ENCODE measurements at regions not wholly inside any gene's neighbourhood (a gene's known extent, or its start where the extent isn't known, plus 50 kb on each side); places are given as distances from the start of the nearest gene placed in this dataset.
"Not testable (repeated sequence)": the region's sequence is repeated elsewhere in the genome, so short reads cannot be mapped to it uniquely, and the experiment has no call there.

- Histone ChIP-seq H3K79me2 (ENCODE audit: insufficient read depth) (no peaks in the 10 kb centered on the region), H3F3A (ENCODE audit: insufficient read depth) (no peaks in the 10 kb centered on the region), H3K36me3 (ENCODE audit: low read depth) (no peaks in the 10 kb centered on the region), H3K9me2 (ENCODE audit: insufficient read depth) (no peaks in the 10 kb centered on the region), H4K20me1 (ENCODE audit: insufficient read depth) (no peaks in the 10 kb centered on the region), H3K9ac (no peak overlapping the region), H3K9me3 (ENCODE audit: low read depth) (no peaks in the 10 kb centered on the region), H3K4me1 (ENCODE audit: insufficient read depth) (no peaks in the 10 kb centered on the region), H3K27ac (no peak overlapping the region), H2AFZ (no peak overlapping the region), H3K4me3 (no peak overlapping the region), H3K4me2 (ENCODE audit: unreplicated experiment) (no peak overlapping the region), H3K27me3 (replicated peaks; ENCODE audit: insufficient read depth) (no peaks in the 10 kb centered on the region)
- in situ Hi-C loops (cut with MboI) = no loop called here
- no peak for DNase-seq
- 20 to 23% methylated on average over 2 of the region's 2 CpGs for WGBS, 2 experiments (ENCODE audit: low coverage in 1 of 2, low lambda C conversion rate in 2 of 2, missing lambda C conversion rate in 2 of 2)
- TF ChIP-seq EZH2phosphoT487 (IDR thresholded peaks at IDR 0.05; ENCODE audit: insufficient read depth, low read depth) = no peak
- no peak for TF ChIP-seq EZH2 (IDR thresholded peaks at IDR 0.05; ENCODE audit: insufficient read depth, poor library complexity, severe bottlenecking)
These were observed 604.4 kb upstream of the LRRN3 start for GRCh38 chr7:110486549-110486948.

GRCh38 chr7:110502888-110503465 is 588.0 kb upstream of the LRRN3 start:
- 0 to 5% methylated on average over 1 of the region's 1 CpG for WGBS, 2 experiments (ENCODE audit: low coverage in 1 of 2, low lambda C conversion rate in 2 of 2, missing lambda C conversion rate in 2 of 2)
- no peak overlapping the region for H3K9ac ChIP-seq
- in situ Hi-C loops (cut with MboI) = no loop called here

GRCh38 chr7:110507369-110507768 is 583.6 kb upstream of the LRRN3 start:
- H3K4me1 ChIP-seq (ENCODE audit: insufficient read depth) = no peaks in the 10 kb centered on the region
- in situ Hi-C loops (cut with MboI) = no loop called here
- no peak for TF ChIP-seq EZH2phosphoT487 (IDR thresholded peaks at IDR 0.05; ENCODE audit: insufficient read depth, low read depth)
- TF ChIP-seq EZH2 (IDR thresholded peaks at IDR 0.05; ENCODE audit: insufficient read depth, poor library complexity, severe bottlenecking) = no peak
- H2AFZ ChIP-seq = no peak overlapping the region
- no peaks in the 10 kb centered on the region for H3K9me3 ChIP-seq (ENCODE audit: low read depth)
- no peaks in the 10 kb centered on the region for H3F3A ChIP-seq (ENCODE audit: insufficient read depth)
- no peaks in the 10 kb centered on the region for H3K79me2 ChIP-seq (ENCODE audit: insufficient read depth)
- H3K9me2 ChIP-seq (ENCODE audit: insufficient read depth) = no peaks in the 10 kb centered on the region; the same call in 1 of the 2 replicates
- no peak overlapping the region for H3K9ac ChIP-seq
- DNase-seq = no peak
- WGBS, 2 experiments (ENCODE audit: low coverage in 1 of 2, low lambda C conversion rate in 2 of 2, missing lambda C conversion rate in 2 of 2) = 7 to 16% methylated on average over 1 of the region's 1 CpG
- H3K36me3 ChIP-seq (ENCODE audit: low read depth) = no peaks in the 10 kb centered on the region
- no peak overlapping the region for H3K27ac ChIP-seq
- no peaks in the 10 kb centered on the region for H3K27me3 ChIP-seq (replicated peaks; ENCODE audit: insufficient read depth)
- no peaks in the 10 kb centered on the region for H4K20me1 ChIP-seq (ENCODE audit: insufficient read depth)
- no peak overlapping the region for H3K4me3 ChIP-seq
- no peak overlapping the region for H3K4me2 ChIP-seq (ENCODE audit: unreplicated experiment)

More at GRCh38 chr7:110502888-110503465, 588.0 kb upstream of the LRRN3 start:
- Histone ChIP-seq H3K27ac (no peak overlapping the region), H3K9me3 (ENCODE audit: low read depth) (no peaks in the 10 kb centered on the region), H3K79me2 (ENCODE audit: insufficient read depth) (no peaks in the 10 kb centered on the region), H3K36me3 (ENCODE audit: low read depth) (no peaks in the 10 kb centered on the region), H3K4me1 (ENCODE audit: insufficient read depth) (no peaks in the 10 kb centered on the region), H3K27me3 (replicated peaks; ENCODE audit: insufficient read depth) (no peaks in the 10 kb centered on the region), H3K4me3 (no peak overlapping the region), H4K20me1 (ENCODE audit: insufficient read depth) (no peaks in the 10 kb centered on the region), H2AFZ (no peak overlapping the region), H3K4me2 (ENCODE audit: unreplicated experiment) (no peak overlapping the region), H3F3A (ENCODE audit: insufficient read depth) (no peaks in the 10 kb centered on the region), H3K9me2 (ENCODE audit: insufficient read depth) (no peaks in the 10 kb centered on the region)
- TF ChIP-seq EZH2 (IDR thresholded peaks at IDR 0.05; ENCODE audit: insufficient read depth, poor library complexity, severe bottlenecking) (no peak), EZH2phosphoT487 (IDR thresholded peaks at IDR 0.05; ENCODE audit: insufficient read depth, low read depth) (no peak)
- DNase-seq = peak; percentile 34

GRCh38 chr7:110507832-110508231 is 583.1 kb upstream of the LRRN3 start:
- Histone ChIP-seq H4K20me1 (ENCODE audit: insufficient read depth) (no peaks in the 10 kb centered on the region), H3K4me1 (ENCODE audit: insufficient read depth) (no peaks in the 10 kb centered on the region), H3K9ac (no peak overlapping the region), H3K79me2 (ENCODE audit: insufficient read depth) (no peaks in the 10 kb centered on the region), H3K27ac (no peak overlapping the region), H3K4me2 (ENCODE audit: unreplicated experiment) (no peak overlapping the region), H3K9me2 (ENCODE audit: insufficient read depth) (no peaks in the 10 kb centered on the region; the same call in 1 of the 2 replicates), H3F3A (ENCODE audit: insufficient read depth) (no peaks in the 10 kb centered on the region), H3K27me3 (replicated peaks; ENCODE audit: insufficient read depth) (no peaks in the 10 kb centered on the region), H3K9me3 (ENCODE audit: low read depth) (no peaks in the 10 kb centered on the region), H3K36me3 (ENCODE audit: low read depth) (no peaks in the 10 kb centered on the region), H2AFZ (no peak overlapping the region), H3K4me3 (no peak overlapping the region)
- in situ Hi-C loops (cut with MboI) = no loop called here
- no peak for DNase-seq
- TF ChIP-seq EZH2phosphoT487 (IDR thresholded peaks at IDR 0.05; ENCODE audit: insufficient read depth, low read depth) (no peak), EZH2 (IDR thresholded peaks at IDR 0.05; ENCODE audit: insufficient read depth, poor library complexity, severe bottlenecking) (no peak)

GRCh38 chr7:110514975-110515551 is 575.9 kb upstream of the LRRN3 start:
- H3K9me3 ChIP-seq (ENCODE audit: low read depth); H3K36me3 ChIP-seq (ENCODE audit: low read depth); H3K79me2 ChIP-seq (ENCODE audit: insufficient read depth); H4K20me1 ChIP-seq (ENCODE audit: insufficient read depth); H3K9me2 ChIP-seq (ENCODE audit: insufficient read depth); H3F3A ChIP-seq (ENCODE audit: insufficient read depth); DNase-seq; in situ Hi-C loops (cut with MboI); H3K4me3 ChIP-seq; H3K4me2 ChIP-seq (ENCODE audit: unreplicated experiment); H3K9ac ChIP-seq; H3K27me3 ChIP-seq (replicated peaks; ENCODE audit: insufficient read depth); H2AFZ ChIP-seq; H3K4me1 ChIP-seq (ENCODE audit: insufficient read depth); H3K27ac ChIP-seq: not testable (repeated sequence)
- 18 to 29% methylated on average over 5 of the region's 5 CpGs for WGBS, 2 experiments (ENCODE audit: low coverage in 1 of 2, low lambda C conversion rate in 2 of 2, missing lambda C conversion rate in 2 of 2)
